GM23338 (cell line): ENCODE measurements at regions not wholly inside any gene's neighbourhood (a gene's known extent, or its start where the extent isn't known, plus 50 kb on each side); places are given as distances from the start of the nearest gene placed in this dataset.

Experiments
- ATAC-seq: fragments of 200-7000 bp; cut with Tn5 transposase; 3 replicates; pipeline ENCODE4 v1.9.1; 2020
- DNase-seq: peaks from one replicate; pipeline ENCODE4 v3.0.0-alpha.2; 2015; ENCODE audit warnings: low spot score
- H2AFZ ChIP-seq: fragments of 200-600 bp; sonication (generic); 2 replicates; pipeline ENCODE4 v1.8.0; 2016; ENCODE audit warnings: antibody characterized with exemption, mild to moderate bottlenecking, moderate library complexity
- H3F3A ChIP-seq: fragments of 200-600 bp; sonication (generic); replicated peaks from 2 replicates; pipeline ENCODE4 v1.8.0; 2017; ENCODE audit warnings: antibody characterized with exemption, mixed run types, low read depth
- H3K27ac ChIP-seq: fragments of 200-600 bp; sonication (generic); 2 replicates; pipeline ENCODE4 v1.6.1; 2016; ENCODE audit warnings: low read depth
- H3K27me3 ChIP-seq: fragments of 200-600 bp; sonication (generic); 2 replicates; pipeline ENCODE4 v1.8.0; 2016; ENCODE audit warnings: mild to moderate bottlenecking, mixed run types, moderate library complexity; ENCODE audit not compliant: insufficient read depth
- H3K36me3 ChIP-seq: fragments of 200-600 bp; sonication (generic); 2 replicates; pipeline ENCODE4 v1.8.0; 2016; ENCODE audit warnings: mild to moderate bottlenecking; ENCODE audit not compliant: insufficient read depth
- H3K4me1 ChIP-seq: fragments of 200-600 bp; sonication (generic); 2 replicates; pipeline ENCODE4 v1.8.0; 2016; ENCODE audit warnings: mild to moderate bottlenecking, moderate library complexity; ENCODE audit not compliant: insufficient read depth
- H3K4me2 ChIP-seq: fragments of 200-600 bp; sonication (generic); 2 replicates; pipeline ENCODE4 v1.7.1; 2017; ENCODE audit warnings: mixed run types
- H3K4me3 ChIP-seq: fragments of 200-600 bp; sonication (generic); 2 replicates; pipeline ENCODE4 v1.6.1; 2016; ENCODE audit warnings: mixed run types
- H3K79me2 ChIP-seq: fragments of 200-600 bp; sonication (generic); replicated peaks from 2 replicates; pipeline ENCODE4 v1.8.0; 2017; ENCODE audit warnings: mild to moderate bottlenecking; ENCODE audit not compliant: insufficient read depth
- H3K9me2 ChIP-seq: fragments of 200-600 bp; sonication (generic); 2 replicates; pipeline ENCODE4 v1.8.0; 2017; ENCODE audit not compliant: insufficient read depth
- H4K20me1 ChIP-seq: fragments of 200-600 bp; sonication (generic); replicated peaks from 2 replicates; pipeline ENCODE4 v1.8.0; 2017; ENCODE audit warnings: mild to moderate bottlenecking; ENCODE audit not compliant: insufficient read depth
- H3K27ac Mint-ChIP-seq: 2 replicates; pipeline ENCODE4 v1.8.0; 2020; ENCODE audit warnings: inconsistent platforms, mild to moderate bottlenecking, moderate library complexity, mixed read lengths
- H3K27me3 Mint-ChIP-seq: 3 replicates; pipeline ENCODE4 v1.8.0; 2022; ENCODE audit warnings: low read depth, mild to moderate bottlenecking, moderate library complexity, mixed read lengths, inconsistent platforms; ENCODE audit not compliant: insufficient read depth, poor library complexity
- H3K36me3 Mint-ChIP-seq: 3 replicates; pipeline ENCODE4 v1.8.0; 2021; ENCODE audit warnings: low read depth, mild to moderate bottlenecking, inconsistent platforms, moderate library complexity, mixed read lengths
- H3K4me1 Mint-ChIP-seq: 3 replicates; pipeline ENCODE4 v1.8.0; 2020; ENCODE audit warnings: mild to moderate bottlenecking, inconsistent platforms, mixed read lengths
- H3K4me3 Mint-ChIP-seq: 3 replicates; pipeline ENCODE4 v1.8.0; 2021; ENCODE audit warnings: moderate library complexity, mild to moderate bottlenecking, inconsistent platforms, mixed read lengths
- H3K9me3 Mint-ChIP-seq: 3 replicates; pipeline ENCODE4 v1.8.0; 2020; ENCODE audit warnings: moderate library complexity, mild to moderate bottlenecking, inconsistent platforms, mixed read lengths
- CREB1 ChIP-seq: fragments of 250-450 bp; sonication (Bioruptor Pico); IDR thresholded peaks from 2 replicates; pipeline ENCODE4 v1.5.0; 2020; ENCODE audit warnings: low read depth, mild to moderate bottlenecking, moderate library complexity
- EZH2 ChIP-seq: fragments of 200-600 bp; sonication (generic); IDR thresholded peaks from one replicate; pipeline ENCODE4 v1.8.0; 2017; ENCODE audit warnings: antibody characterized with exemption, mild to moderate bottlenecking, low read depth; ENCODE audit not compliant: unreplicated experiment
- EZH2phosphoT487 ChIP-seq: fragments of 200-600 bp; sonication (generic); IDR thresholded peaks from one replicate; pipeline ENCODE4 v1.8.1; 2018; ENCODE audit warnings: antibody characterized with exemption; ENCODE audit not compliant: unreplicated experiment
- JUNB ChIP-seq: IDR thresholded peaks from one replicate; pipeline ENCODE4 v1.6.1; 2016; ENCODE audit warnings: antibody characterized with exemption; ENCODE audit not compliant: unreplicated experiment
- NANOG ChIP-seq: IDR thresholded peaks from 2 replicates; pipeline ENCODE4 v1.6.1; 2016; ENCODE audit warnings: antibody characterized with exemption, borderline replicate concordance
- POLR2AphosphoS5 ChIP-seq: IDR thresholded peaks from 2 replicates; pipeline ENCODE4 v1.6.1; 2016; ENCODE audit warnings: antibody characterized with exemption, low read depth
- STAT1 ChIP-seq: IDR thresholded peaks from one replicate; pipeline ENCODE4 v1.6.1; 2016; ENCODE audit warnings: antibody characterized with exemption; ENCODE audit not compliant: unreplicated experiment
- ZNF114 ChIP-seq: fragments of 250-450 bp; sonication (Bioruptor Pico); IDR thresholded peaks from 2 replicates; pipeline ENCODE4 v1.5.0; 2020; ENCODE audit warnings: mild to moderate bottlenecking, moderate library complexity
- ZNF331 ChIP-seq: fragments of 250-450 bp; sonication (Bioruptor Pico); IDR thresholded peaks from 2 replicates; pipeline ENCODE4 v1.5.0; 2020; ENCODE audit warnings: low read depth, mild to moderate bottlenecking, moderate library complexity
- TF ChIP-seq, protein P1 (sequence below): fragments of 250-450 bp; sonication (Bioruptor Pico); IDR thresholded peaks from 2 replicates; pipeline ENCODE4 v1.5.0; 2020; ENCODE audit warnings: mild to moderate bottlenecking, moderate library complexity
- TF ChIP-seq, protein P2 (sequence below): IDR thresholded peaks from one replicate; pipeline ENCODE4 v1.6.1; 2018; ENCODE audit warnings: antibody characterized with exemption; ENCODE audit not compliant: unreplicated experiment
- TF ChIP-seq, protein P3 (sequence below), 2 experiments: fragments of 200-600 bp in 1 of 2; sonication (generic) in 1 of 2; conservative IDR thresholded peaks; 2 replicates each; pipeline versions ENCODE4 v1.5.1 to v1.6.1; 2016 to 2017; ENCODE audit warnings: antibody characterized with exemption in 2 of 2, low read depth in 2 of 2, mild to moderate bottlenecking in 2 of 2, moderate library complexity in 1 of 2
- TF ChIP-seq, protein P4 (sequence below): IDR thresholded peaks from 2 replicates; pipeline ENCODE4 v1.6.1; 2016; ENCODE audit warnings: antibody characterized with exemption

DNA sequence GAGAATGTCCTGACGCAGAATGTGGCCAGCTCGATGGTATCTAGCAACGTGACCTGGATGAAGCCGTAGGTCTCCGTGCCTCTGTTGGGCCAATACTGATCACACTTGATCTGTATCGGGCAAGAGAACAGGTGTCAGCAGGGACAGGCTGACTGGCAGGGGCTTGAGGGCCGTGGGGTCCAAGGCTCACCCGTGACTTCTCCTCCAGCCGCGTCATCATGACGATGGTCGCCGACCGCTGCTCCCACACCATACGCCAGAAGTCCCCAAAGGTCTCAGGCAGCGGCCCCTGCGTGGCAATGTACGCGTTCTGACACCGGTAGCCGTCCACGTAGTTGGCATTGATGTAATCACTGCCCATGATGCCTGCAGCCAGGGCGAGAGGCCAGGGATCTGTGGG lies 126.2 kb downstream of the PTPRS start:
- H3K4me3 Mint-ChIP-seq, result no peak overlapping the region
- H3K79me2 ChIP-seq, result no peaks in the 10 kb centered on the region
- peaks cover 12% of the 10 kb centered on the region for H3K27me3 Mint-ChIP-seq
- peaks cover 7% of the 10 kb centered on the region for H3K9me3 Mint-ChIP-seq
- H4K20me1 ChIP-seq, result peaks cover 7% of the 10 kb centered on the region
- H3K4me3 ChIP-seq, result no peak overlapping the region
- H3K27ac ChIP-seq, result no peak overlapping the region
- peaks cover 68% of the 10 kb centered on the region for H3K36me3 ChIP-seq
- ATAC-seq, result no peak
- no peak for DNase-seq
- no peaks in the 10 kb centered on the region for H3K4me1 Mint-ChIP-seq
- H3K9me2 ChIP-seq, result 0 out of 2 replicates have a peak, but pooled peaks cover 2% of the 10 kb centered on the region
- peaks cover 36% of the 10 kb centered on the region for H3K36me3 Mint-ChIP-seq
- no peaks in the 10 kb centered on the region for H3K27me3 ChIP-seq
- no peaks in the 10 kb centered on the region for H3K4me1 ChIP-seq
- peaks cover 5% of the 10 kb centered on the region; the same call in 1 of the 2 replicates for H3F3A ChIP-seq
- no peak overlapping the region for H3K27ac Mint-ChIP-seq
- TF ChIP-seq, protein P1, sequence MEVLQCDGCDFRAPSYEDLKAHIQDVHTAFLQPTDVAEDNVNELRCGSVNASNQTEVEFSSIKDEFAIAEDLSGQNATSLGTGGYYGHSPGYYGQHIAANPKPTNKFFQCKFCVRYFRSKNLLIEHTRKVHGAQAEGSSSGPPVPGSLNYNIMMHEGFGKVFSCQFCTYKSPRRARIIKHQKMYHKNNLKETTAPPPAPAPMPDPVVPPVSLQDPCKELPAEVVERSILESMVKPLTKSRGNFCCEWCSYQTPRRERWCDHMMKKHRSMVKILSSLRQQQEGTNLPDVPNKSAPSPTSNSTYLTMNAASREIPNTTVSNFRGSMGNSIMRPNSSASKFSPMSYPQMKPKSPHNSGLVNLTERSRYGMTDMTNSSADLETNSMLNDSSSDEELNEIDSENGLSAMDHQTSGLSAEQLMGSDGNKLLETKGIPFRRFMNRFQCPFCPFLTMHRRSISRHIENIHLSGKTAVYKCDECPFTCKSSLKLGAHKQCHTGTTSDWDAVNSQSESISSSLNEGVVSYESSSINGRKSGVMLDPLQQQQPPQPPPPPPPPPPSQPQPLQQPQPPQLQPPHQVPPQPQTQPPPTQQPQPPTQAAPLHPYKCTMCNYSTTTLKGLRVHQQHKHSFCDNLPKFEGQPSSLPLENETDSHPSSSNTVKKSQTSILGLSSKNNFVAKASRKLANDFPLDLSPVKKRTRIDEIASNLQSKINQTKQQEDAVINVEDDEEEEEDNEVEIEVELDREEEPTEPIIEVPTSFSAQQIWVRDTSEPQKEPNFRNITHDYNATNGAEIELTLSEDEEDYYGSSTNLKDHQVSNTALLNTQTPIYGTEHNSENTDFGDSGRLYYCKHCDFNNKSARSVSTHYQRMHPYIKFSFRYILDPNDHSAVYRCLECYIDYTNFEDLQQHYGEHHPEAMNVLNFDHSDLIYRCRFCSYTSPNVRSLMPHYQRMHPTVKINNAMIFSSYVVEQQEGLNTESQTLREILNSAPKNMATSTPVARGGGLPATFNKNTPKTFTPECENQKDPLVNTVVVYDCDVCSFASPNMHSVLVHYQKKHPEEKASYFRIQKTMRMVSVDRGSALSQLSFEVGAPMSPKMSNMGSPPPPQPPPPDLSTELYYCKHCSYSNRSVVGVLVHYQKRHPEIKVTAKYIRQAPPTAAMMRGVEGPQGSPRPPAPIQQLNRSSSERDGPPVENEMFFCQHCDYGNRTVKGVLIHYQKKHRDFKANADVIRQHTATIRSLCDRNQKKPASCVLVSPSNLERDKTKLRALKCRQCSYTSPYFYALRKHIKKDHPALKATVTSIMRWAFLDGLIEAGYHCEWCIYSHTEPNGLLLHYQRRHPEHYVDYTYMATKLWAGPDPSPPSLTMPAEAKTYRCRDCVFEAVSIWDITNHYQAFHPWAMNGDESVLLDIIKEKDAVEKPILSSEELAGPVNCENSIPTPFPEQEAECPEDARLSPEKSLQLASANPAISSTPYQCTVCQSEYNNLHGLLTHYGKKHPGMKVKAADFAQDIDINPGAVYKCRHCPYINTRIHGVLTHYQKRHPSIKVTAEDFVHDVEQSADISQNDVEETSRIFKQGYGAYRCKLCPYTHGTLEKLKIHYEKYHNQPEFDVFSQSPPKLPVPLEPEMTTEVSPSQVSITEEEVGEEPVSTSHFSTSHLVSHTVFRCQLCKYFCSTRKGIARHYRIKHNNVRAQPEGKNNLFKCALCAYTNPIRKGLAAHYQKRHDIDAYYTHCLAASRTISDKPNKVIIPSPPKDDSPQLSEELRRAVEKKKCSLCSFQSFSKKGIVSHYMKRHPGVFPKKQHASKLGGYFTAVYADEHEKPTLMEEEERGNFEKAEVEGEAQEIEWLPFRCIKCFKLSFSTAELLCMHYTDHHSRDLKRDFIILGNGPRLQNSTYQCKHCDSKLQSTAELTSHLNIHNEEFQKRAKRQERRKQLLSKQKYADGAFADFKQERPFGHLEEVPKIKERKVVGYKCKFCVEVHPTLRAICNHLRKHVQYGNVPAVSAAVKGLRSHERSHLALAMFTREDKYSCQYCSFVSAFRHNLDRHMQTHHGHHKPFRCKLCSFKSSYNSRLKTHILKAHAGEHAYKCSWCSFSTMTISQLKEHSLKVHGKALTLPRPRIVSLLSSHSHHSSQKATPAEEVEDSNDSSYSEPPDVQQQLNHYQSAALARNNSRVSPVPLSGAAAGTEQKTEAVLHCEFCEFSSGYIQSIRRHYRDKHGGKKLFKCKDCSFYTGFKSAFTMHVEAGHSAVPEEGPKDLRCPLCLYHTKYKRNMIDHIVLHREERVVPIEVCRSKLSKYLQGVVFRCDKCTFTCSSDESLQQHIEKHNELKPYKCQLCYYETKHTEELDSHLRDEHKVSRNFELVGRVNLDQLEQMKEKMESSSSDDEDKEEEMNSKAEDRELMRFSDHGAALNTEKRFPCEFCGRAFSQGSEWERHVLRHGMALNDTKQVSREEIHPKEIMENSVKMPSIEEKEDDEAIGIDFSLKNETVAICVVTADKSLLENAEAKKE (CRISPR knock-in tag), result no peak
- TF ChIP-seq EZH2 (no peak), POLR2AphosphoS5 (no peak), CREB1 (CRISPR knock-in tag) (no peak), STAT1 (no peak), ZNF331 (CRISPR knock-in tag) (no peak), EZH2phosphoT487 (no peak), JUNB (no peak), ZNF114 (CRISPR knock-in tag) (no peak), NANOG (no peak)
- TF ChIP-seq, protein P2, sequence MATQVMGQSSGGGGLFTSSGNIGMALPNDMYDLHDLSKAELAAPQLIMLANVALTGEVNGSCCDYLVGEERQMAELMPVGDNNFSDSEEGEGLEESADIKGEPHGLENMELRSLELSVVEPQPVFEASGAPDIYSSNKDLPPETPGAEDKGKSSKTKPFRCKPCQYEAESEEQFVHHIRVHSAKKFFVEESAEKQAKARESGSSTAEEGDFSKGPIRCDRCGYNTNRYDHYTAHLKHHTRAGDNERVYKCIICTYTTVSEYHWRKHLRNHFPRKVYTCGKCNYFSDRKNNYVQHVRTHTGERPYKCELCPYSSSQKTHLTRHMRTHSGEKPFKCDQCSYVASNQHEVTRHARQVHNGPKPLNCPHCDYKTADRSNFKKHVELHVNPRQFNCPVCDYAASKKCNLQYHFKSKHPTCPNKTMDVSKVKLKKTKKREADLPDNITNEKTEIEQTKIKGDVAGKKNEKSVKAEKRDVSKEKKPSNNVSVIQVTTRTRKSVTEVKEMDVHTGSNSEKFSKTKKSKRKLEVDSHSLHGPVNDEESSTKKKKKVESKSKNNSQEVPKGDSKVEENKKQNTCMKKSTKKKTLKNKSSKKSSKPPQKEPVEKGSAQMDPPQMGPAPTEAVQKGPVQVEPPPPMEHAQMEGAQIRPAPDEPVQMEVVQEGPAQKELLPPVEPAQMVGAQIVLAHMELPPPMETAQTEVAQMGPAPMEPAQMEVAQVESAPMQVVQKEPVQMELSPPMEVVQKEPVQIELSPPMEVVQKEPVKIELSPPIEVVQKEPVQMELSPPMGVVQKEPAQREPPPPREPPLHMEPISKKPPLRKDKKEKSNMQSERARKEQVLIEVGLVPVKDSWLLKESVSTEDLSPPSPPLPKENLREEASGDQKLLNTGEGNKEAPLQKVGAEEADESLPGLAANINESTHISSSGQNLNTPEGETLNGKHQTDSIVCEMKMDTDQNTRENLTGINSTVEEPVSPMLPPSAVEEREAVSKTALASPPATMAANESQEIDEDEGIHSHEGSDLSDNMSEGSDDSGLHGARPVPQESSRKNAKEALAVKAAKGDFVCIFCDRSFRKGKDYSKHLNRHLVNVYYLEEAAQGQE, result no peak
- TF ChIP-seq, protein P3, sequence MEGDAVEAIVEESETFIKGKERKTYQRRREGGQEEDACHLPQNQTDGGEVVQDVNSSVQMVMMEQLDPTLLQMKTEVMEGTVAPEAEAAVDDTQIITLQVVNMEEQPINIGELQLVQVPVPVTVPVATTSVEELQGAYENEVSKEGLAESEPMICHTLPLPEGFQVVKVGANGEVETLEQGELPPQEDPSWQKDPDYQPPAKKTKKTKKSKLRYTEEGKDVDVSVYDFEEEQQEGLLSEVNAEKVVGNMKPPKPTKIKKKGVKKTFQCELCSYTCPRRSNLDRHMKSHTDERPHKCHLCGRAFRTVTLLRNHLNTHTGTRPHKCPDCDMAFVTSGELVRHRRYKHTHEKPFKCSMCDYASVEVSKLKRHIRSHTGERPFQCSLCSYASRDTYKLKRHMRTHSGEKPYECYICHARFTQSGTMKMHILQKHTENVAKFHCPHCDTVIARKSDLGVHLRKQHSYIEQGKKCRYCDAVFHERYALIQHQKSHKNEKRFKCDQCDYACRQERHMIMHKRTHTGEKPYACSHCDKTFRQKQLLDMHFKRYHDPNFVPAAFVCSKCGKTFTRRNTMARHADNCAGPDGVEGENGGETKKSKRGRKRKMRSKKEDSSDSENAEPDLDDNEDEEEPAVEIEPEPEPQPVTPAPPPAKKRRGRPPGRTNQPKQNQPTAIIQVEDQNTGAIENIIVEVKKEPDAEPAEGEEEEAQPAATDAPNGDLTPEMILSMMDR (conservative IDR thresholded peaks at IDR 0.05; ENCODE audit: low read depth in 2 of 2), result no peak
- TF ChIP-seq, protein P4, sequence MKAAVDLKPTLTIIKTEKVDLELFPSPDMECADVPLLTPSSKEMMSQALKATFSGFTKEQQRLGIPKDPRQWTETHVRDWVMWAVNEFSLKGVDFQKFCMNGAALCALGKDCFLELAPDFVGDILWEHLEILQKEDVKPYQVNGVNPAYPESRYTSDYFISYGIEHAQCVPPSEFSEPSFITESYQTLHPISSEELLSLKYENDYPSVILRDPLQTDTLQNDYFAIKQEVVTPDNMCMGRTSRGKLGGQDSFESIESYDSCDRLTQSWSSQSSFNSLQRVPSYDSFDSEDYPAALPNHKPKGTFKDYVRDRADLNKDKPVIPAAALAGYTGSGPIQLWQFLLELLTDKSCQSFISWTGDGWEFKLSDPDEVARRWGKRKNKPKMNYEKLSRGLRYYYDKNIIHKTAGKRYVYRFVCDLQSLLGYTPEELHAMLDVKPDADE, result no peak
- H3K4me2 ChIP-seq, result no peak overlapping the region
- H2AFZ ChIP-seq, result no peak overlapping the region
